ENCODE measurements at regions not wholly inside any gene's neighbourhood (a gene's known extent, or its start where the extent isn't known, plus 50 kb on each side); places are given as distances from the start of the nearest gene placed in this dataset.

GRCh38 chr9:134967547-134967930, 49.8 kb upstream of the FCN1 start:
- CTCF ChIA-PET: interaction anchor here (0.7 kb wide), 1 partner anchor 15 kb away, joined by 3 read pairs; no protein-coding TSS in a partner anchor
- no peak for DNase-seq (ENCODE audit: extremely low spot score)
- TF ChIP-seq CTCF (IDR thresholded peaks at IDR 0.05; ENCODE audit: control extremely low read depth, extremely low read depth, low read depth, missing control alignments): no peak
- POLR2A ChIA-PET: no interaction called here

GRCh38 chr9:134968011-134968822, 50.5 kb upstream of the FCN1 start:
- CTCF ChIA-PET: interaction anchor here (0.7 kb wide), 1 partner anchor 14 kb away, joined by 3 read pairs; no protein-coding TSS in a partner anchor
- POLR2A ChIA-PET: no interaction called here
- no peak for TF ChIP-seq CTCF (IDR thresholded peaks at IDR 0.05; ENCODE audit: control extremely low read depth, extremely low read depth, low read depth, missing control alignments)
- DNase-seq (ENCODE audit: extremely low spot score): no peak

- POLR2A ChIA-PET: no interaction called here
- DNase-seq (ENCODE audit: extremely low spot score): no peak
- TF ChIP-seq CTCF (IDR thresholded peaks at IDR 0.05; ENCODE audit: control extremely low read depth, extremely low read depth, low read depth, missing control alignments): no peak
- CTCF ChIA-PET: no interaction called here
These were observed 51.0 kb upstream of the FCN1 start for GRCh38 chr9:134968823-134969090.

- no peak for TF ChIP-seq CTCF (IDR thresholded peaks at IDR 0.05; ENCODE audit: control extremely low read depth, extremely low read depth, low read depth, missing control alignments)
- POLR2A ChIA-PET: no interaction called here
- DNase-seq (ENCODE audit: extremely low spot score): no peak
- CTCF ChIA-PET: no interaction called here
These were observed 51.7 kb upstream of the FCN1 start for GRCh38 chr9:134969156-134970045.

- ChIA-PET POLR2A (no interaction called here), CTCF (no interaction called here)
- TF ChIP-seq CTCF (IDR thresholded peaks at IDR 0.05; ENCODE audit: control extremely low read depth, extremely low read depth, low read depth, missing control alignments): no peak
- no peak for DNase-seq (ENCODE audit: extremely low spot score)
These were observed 52.5 kb upstream of the FCN1 start for GRCh38 chr9:134970198-134970597.

GRCh38 chr9:134970719-134971118, 53.0 kb upstream of the FCN1 start:
- no peak for DNase-seq (ENCODE audit: extremely low spot score)
- ChIA-PET POLR2A (no interaction called here), CTCF (no interaction called here)
- no peak for TF ChIP-seq CTCF (IDR thresholded peaks at IDR 0.05; ENCODE audit: control extremely low read depth, extremely low read depth, low read depth, missing control alignments)
